Mesenchymal stem cell (in vitro differentiated cells and primary cell): ENCODE measurements at regions not wholly inside any gene's neighbourhood (a gene's known extent, or its start where the extent isn't known, plus 50 kb on each side); places are given as distances from the start of the nearest gene placed in this dataset.

Source experiments
- DNase-seq: peaks from one replicate; pipeline ENCODE4 v3.0.0-alpha.2; 2013
- H2AFZ ChIP-seq: one replicate; pipeline ENCODE4 v1.6.1; 2013; ENCODE audit warnings: low read depth, mild to moderate bottlenecking, control low read depth, inconsistent platforms, low read length, moderate library complexity
- H2AK5ac ChIP-seq: 2 replicates; pipeline ENCODE4 v1.6.1; 2013; ENCODE audit warnings: low read length, moderate library complexity, mild to moderate bottlenecking, inconsistent platforms; ENCODE audit not compliant: severe bottlenecking
- H2BK120ac ChIP-seq: one replicate; pipeline ENCODE4 v1.6.1; 2013; ENCODE audit warnings: low read depth, mild to moderate bottlenecking, inconsistent platforms, low read length, moderate library complexity
- H2BK12ac ChIP-seq, 2 experiments: one replicate each; pipeline ENCODE4 v1.6.1; 2013; ENCODE audit warnings: inconsistent platforms in 2 of 2, low read length in 2 of 2, mild to moderate bottlenecking in 2 of 2, moderate library complexity in 2 of 2, control low read depth in 1 of 2
- H2BK15ac ChIP-seq: one replicate; pipeline ENCODE4 v1.6.1; 2013; ENCODE audit warnings: mild to moderate bottlenecking, low read depth, inconsistent platforms; ENCODE audit not compliant: poor library complexity, severe bottlenecking
- H2BK5ac ChIP-seq: 2 replicates; pipeline ENCODE4 v1.6.1; 2013; ENCODE audit warnings: low read depth, mild to moderate bottlenecking, low read length, control low read depth, inconsistent platforms; ENCODE audit not compliant: poor library complexity, severe bottlenecking
- H3K14ac ChIP-seq, 2 experiments: one replicate each; pipeline ENCODE4 v1.6.1; 2013; ENCODE audit warnings: inconsistent platforms in 2 of 2, low read length in 2 of 2, control low read depth in 1 of 2, mild to moderate bottlenecking in 1 of 2, moderate library complexity in 1 of 2
- H3K18ac ChIP-seq, 2 experiments: one replicate each; pipeline ENCODE4 v1.6.1; 2013; ENCODE audit warnings: inconsistent platforms in 2 of 2, low read length in 2 of 2, control low read depth in 1 of 2, low read depth in 1 of 2, mild to moderate bottlenecking in 1 of 2
- H3K23ac ChIP-seq, 2 experiments: one replicate each; pipeline ENCODE4 v1.6.1; 2013; ENCODE audit warnings: inconsistent platforms in 2 of 2, low read length in 2 of 2, mild to moderate bottlenecking in 2 of 2, moderate library complexity in 2 of 2, control low read depth in 1 of 2
- H3K27ac ChIP-seq: 2 replicates; pipeline ENCODE4 v1.5.1; 2013; ENCODE audit warnings: mild to moderate bottlenecking, moderate library complexity, low read length, control low read depth, inconsistent platforms; ENCODE audit not compliant: poor library complexity, severe bottlenecking
- H3K27me3 ChIP-seq, 2 experiments: 2 replicates each; pipeline versions ENCODE4 v1.6.1 to v1.7.0; 2013; ENCODE audit warnings: low read length in 2 of 2, mild to moderate bottlenecking in 2 of 2, moderate library complexity in 2 of 2, control low read depth in 1 of 2, inconsistent platforms in 1 of 2; ENCODE audit not compliant: control insufficient read depth in 1 of 2, insufficient read depth in 1 of 2
- H3K36me3 ChIP-seq, 2 experiments: 2 replicates each; pipeline versions ENCODE4 v1.6.1 to v1.7.0; 2013; ENCODE audit warnings: low read length in 2 of 2, control low read depth in 1 of 2, inconsistent platforms in 1 of 2, low read depth in 1 of 2, mild to moderate bottlenecking in 1 of 2; ENCODE audit not compliant: insufficient read depth in 2 of 2, control insufficient read depth in 1 of 2
- H3K4ac ChIP-seq, 2 experiments: one replicate each; pipeline ENCODE4 v1.6.1; 2013; ENCODE audit warnings: inconsistent platforms in 2 of 2, low read length in 2 of 2, mild to moderate bottlenecking in 2 of 2, moderate library complexity in 2 of 2, control low read depth in 1 of 2, low read depth in 1 of 2
- H3K4me1 ChIP-seq: 2 replicates; pipeline ENCODE4 v1.6.1; 2013; ENCODE audit warnings: low read depth, low read length, control low read depth; ENCODE audit not compliant: control insufficient read depth, insufficient read depth
- H3K4me2 ChIP-seq: 2 replicates; pipeline ENCODE4 v1.6.1; 2013; ENCODE audit warnings: low read length, mild to moderate bottlenecking, inconsistent platforms; ENCODE audit not compliant: poor library complexity, severe bottlenecking
- H3K4me3 ChIP-seq, 2 experiments: 2 replicates each; pipeline versions ENCODE4 v1.5.1 to v1.7.0; 2013; ENCODE audit warnings: low read length in 2 of 2, mild to moderate bottlenecking in 2 of 2, control low read depth in 1 of 2, low read depth in 1 of 2; ENCODE audit not compliant: insufficient read depth in 1 of 2
- H3K79me1 ChIP-seq: replicated peaks from 2 replicates; pipeline ENCODE4 v1.6.1; 2013; ENCODE audit warnings: mild to moderate bottlenecking, control low read depth, low read length, inconsistent platforms; ENCODE audit not compliant: poor library complexity, severe bottlenecking
- H3K9ac ChIP-seq: 2 replicates; pipeline ENCODE4 v1.7.0; 2013; ENCODE audit warnings: mild to moderate bottlenecking, low read length, moderate library complexity
- H3K9me3 ChIP-seq: 2 replicates; pipeline ENCODE4 v1.7.0; 2013; ENCODE audit warnings: mild to moderate bottlenecking, low read length; ENCODE audit not compliant: control insufficient read depth
- H4K8ac ChIP-seq: one replicate; pipeline ENCODE4 v1.6.1; 2013; ENCODE audit warnings: inconsistent platforms, mild to moderate bottlenecking, low read length, moderate library complexity
- H4K91ac ChIP-seq: one replicate; pipeline ENCODE4 v1.6.1; 2013; ENCODE audit warnings: mild to moderate bottlenecking, low read length, inconsistent platforms
- WGBS: methylation state at CpG from one replicate; pipeline ENCODE4 v1.1.7; 2013; ENCODE audit warnings: mixed read lengths; 5-methylcytosine and 5-hydroxymethylcytosine counted together

DNA sequence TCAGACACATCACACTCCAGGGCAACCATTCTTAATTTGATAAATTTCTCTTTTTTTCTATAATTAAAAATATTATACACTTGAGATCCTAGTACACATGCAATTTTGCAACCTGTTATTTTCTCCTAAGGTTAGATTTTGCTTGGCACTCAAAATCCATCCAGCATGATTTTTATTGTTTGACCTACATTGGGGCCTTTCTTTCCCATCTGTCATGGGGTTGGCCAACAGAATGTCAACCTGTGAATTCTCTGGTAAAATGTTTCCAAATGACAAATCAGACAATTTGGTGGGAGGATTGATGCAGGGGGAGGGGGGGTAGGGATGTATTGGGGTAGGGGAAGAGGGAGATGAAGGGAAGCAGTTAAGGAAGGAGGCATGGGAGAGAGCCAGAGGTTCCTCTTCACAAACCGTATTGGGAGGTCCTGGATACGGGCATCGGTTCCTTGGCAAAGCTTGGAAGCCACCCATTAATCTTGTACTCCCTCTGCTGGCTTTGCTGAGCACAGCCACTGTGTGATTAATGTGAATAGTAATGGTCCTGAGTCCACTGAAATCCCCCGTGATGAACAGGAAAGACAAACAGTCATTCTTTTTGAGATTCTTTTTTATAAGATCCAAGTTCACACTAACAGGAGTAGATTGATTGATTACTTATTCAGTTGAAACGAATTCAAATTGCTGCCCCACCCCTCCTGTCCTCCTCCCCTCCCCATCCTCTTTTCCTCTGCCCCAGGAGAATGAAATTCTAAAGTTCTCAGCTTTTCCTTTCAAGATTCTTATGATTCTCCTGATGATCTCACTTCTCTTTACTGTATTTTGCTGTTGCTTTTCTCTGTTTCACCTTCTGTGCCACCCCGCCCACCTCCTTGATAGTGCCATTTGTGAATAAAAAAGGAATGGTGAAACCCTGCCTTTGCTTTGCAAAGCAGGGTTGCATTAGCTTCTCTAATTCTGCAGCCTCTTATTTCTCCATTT is 82.2 kb upstream of the SLC25A26 start:
- H3K9me3 ChIP-seq = no peaks in the 10 kb centered on the region
- no peak overlapping the region for H2BK120ac ChIP-seq
- no peak overlapping the region for H3K23ac ChIP-seq
- H3K4ac ChIP-seq = no peak overlapping the region
- no peak overlapping the region for H2BK12ac ChIP-seq
- no peaks in the 10 kb centered on the region for H3K4me1 ChIP-seq
- no peak overlapping the region for H2BK15ac ChIP-seq
- H4K91ac ChIP-seq = no peak overlapping the region
- WGBS = 24% methylated on average over 5 of the region's 6 CpGs
- H3K27me3 ChIP-seq = no peaks in the 10 kb centered on the region
- no peaks in the 10 kb centered on the region for H3K79me1 ChIP-seq
- no peaks in the 10 kb centered on the region for H3K36me3 ChIP-seq
- no peak overlapping the region for H2AFZ ChIP-seq
- H3K14ac ChIP-seq = no peak overlapping the region
- H3K18ac ChIP-seq = no peak overlapping the region
- no peak overlapping the region for H3K27ac ChIP-seq
- no peak overlapping the region for H3K4me3 ChIP-seq
- no peak overlapping the region for H3K9ac ChIP-seq
- no peak overlapping the region for H2AK5ac ChIP-seq
- no peak overlapping the region for H2BK5ac ChIP-seq
- H3K4me2 ChIP-seq = no peak overlapping the region
- H4K8ac ChIP-seq = no peak overlapping the region
- DNase-seq = peak; percentile 67

DNA sequence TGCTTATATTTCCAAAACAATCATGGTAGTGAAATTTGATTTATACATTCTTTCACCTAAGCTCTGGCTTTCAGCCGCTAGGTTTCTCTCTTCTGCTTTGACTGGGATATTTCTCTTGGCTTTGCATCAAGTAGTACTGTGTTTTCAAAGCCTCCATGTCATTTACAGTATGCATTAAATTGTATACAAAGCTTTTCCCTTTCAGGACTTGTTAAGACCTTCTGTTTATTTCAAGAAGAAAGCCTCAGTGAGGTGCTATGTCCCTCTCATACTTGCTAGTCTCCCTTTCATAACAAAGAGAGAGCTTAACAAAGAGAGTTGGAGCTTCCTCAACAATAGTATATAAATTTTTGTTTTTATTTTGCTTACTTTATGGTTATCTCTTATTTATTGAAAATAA is 84.2 kb upstream of the SLC25A26 start:
- no peak overlapping the region for H3K23ac ChIP-seq
- no peak overlapping the region for H4K8ac ChIP-seq
- no peak overlapping the region for H2BK12ac ChIP-seq
- no peak overlapping the region for H2BK15ac ChIP-seq
- H3K4me1 ChIP-seq = peaks cover 2% of the 10 kb centered on the region
- no peak overlapping the region for H2AFZ ChIP-seq
- no peak overlapping the region for H4K91ac ChIP-seq
- no peak overlapping the region for H3K14ac ChIP-seq
- no peak overlapping the region for H2BK120ac ChIP-seq
- no peak overlapping the region for H2AK5ac ChIP-seq
- H3K4me2 ChIP-seq = no peak overlapping the region
- no peaks in the 10 kb centered on the region for H3K27me3 ChIP-seq
- H3K4ac ChIP-seq = no peak overlapping the region
- no peak overlapping the region for H3K18ac ChIP-seq
- no peaks in the 10 kb centered on the region for H3K9me3 ChIP-seq
- H3K36me3 ChIP-seq = no peaks in the 10 kb centered on the region
- no peak for DNase-seq
- H2BK5ac ChIP-seq = no peak overlapping the region
- H3K9ac ChIP-seq = no peak overlapping the region
- H3K4me3 ChIP-seq = no peak overlapping the region
- WGBS = no CpG with 5 or more reads among the region's 1 CpG
- H3K79me1 ChIP-seq = no peaks in the 10 kb centered on the region
- H3K27ac ChIP-seq = no peak overlapping the region

DNA sequence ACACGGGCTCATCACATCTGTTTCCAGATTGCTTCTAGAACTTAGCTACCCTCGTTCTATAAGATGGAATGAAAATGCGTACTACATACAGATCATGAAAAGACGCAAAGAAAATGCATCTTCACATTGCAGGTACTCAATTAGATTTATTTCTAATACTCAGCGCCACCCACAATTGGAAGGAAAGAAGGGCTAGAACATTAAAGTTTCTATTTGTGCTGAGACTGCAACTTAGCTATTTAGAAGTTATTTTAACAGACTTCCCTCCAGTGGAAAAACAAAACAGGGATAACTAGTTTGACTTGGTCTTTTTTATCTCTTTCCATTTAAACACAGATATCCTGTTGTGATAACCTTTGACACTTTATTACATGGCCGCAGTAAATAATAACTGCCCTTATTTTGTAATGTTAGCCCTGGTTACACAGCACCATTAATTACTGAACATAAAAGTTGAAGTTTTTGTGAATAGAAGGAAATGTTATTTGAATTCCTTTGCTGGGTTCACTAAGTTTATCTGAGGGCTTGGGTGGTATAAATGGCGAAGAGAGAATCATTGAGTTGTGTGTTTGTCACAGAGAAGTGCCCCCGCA is 86.9 kb upstream of the SLC25A26 start:
- Histone ChIP-seq H2AK5ac (no peak overlapping the region), H3K36me3 (no peaks in the 10 kb centered on the region), H3K4ac (no peak overlapping the region), H3K79me1 (no peaks in the 10 kb centered on the region), H3K4me2 (no peak overlapping the region), H2AFZ (no peak overlapping the region), H2BK5ac (no peak overlapping the region), H3K4me1 (peaks cover 2% of the 10 kb centered on the region), H3K23ac (no peak overlapping the region), H2BK12ac (no peak overlapping the region), H2BK120ac (no peak overlapping the region), H3K18ac (no peak overlapping the region), H3K27me3 (no peaks in the 10 kb centered on the region), H2BK15ac (no peak overlapping the region), H3K9me3 (no peaks in the 10 kb centered on the region), H3K14ac (no peak overlapping the region), H3K27ac (no peak overlapping the region), H3K4me3 (no peak overlapping the region), H4K8ac (no peak overlapping the region), H4K91ac (no peak overlapping the region), H3K9ac (no peak overlapping the region)
- DNase-seq = no peak
- WGBS = 84% methylated on average over 5 of the region's 8 CpGs

DNA sequence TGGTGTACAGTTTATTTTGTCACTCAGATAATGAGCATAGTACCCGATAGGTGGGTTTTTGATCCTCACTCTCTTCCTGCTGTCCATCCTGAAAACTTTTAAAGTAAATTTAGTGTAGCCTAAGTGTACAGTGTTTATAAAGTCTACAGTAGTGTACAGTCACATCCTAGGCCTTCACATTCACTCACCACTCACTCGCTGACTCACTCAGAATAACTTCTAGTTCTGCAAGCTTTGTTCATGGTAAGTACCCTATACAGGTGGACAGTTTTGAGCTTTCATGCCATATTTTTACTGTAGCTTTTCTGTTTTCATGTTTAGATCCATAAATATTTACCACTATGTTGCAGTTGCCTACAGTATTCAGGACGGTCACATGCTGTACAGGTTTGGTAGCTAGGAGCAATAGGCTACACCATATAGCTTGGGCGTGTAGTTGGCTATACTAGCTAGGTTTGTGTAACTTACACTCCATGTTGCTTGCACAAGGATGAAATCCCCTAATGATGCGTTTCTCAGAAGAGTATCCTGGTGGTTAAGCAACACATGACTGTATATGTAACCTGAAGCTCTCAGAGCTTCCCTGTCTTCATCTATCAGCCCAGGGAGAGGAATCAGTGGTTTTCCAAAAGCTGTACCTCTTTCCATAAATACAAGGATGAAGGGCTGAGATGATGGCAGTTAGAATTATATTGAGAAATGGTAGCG is 87.6 kb upstream of the SLC25A26 start:
- DNase-seq = peak; percentile 71
- H4K8ac ChIP-seq = no peak overlapping the region
- H3K36me3 ChIP-seq = no peaks in the 10 kb centered on the region
- H3K4me3 ChIP-seq = no peak overlapping the region
- no peak overlapping the region for H2BK5ac ChIP-seq
- no peak overlapping the region for H4K91ac ChIP-seq
- WGBS = 83% methylated on average over 4 of the region's 6 CpGs
- H3K14ac ChIP-seq = no peak overlapping the region
- peak overlapping the region; percentile 11 to 80 for H2BK12ac ChIP-seq
- H3K79me1 ChIP-seq = no peaks in the 10 kb centered on the region
- peaks cover 2% of the 10 kb centered on the region for H3K4me1 ChIP-seq
- no peak overlapping the region for H2BK15ac ChIP-seq
- no peaks in the 10 kb centered on the region for H3K27me3 ChIP-seq
- no peak overlapping the region for H3K18ac ChIP-seq
- no peaks in the 10 kb centered on the region for H3K9me3 ChIP-seq
- no peak overlapping the region for H2AFZ ChIP-seq
- no peak overlapping the region for H3K23ac ChIP-seq
- H2AK5ac ChIP-seq = no peak overlapping the region
- no peak overlapping the region for H3K9ac ChIP-seq
- H2BK120ac ChIP-seq = no peak overlapping the region
- H3K27ac ChIP-seq = no peak overlapping the region
- no peak overlapping the region for H3K4ac ChIP-seq
- H3K4me2 ChIP-seq = no peak overlapping the region
